Cardiac fibroblast (primary cell): ENCODE measurements at regions not wholly inside any gene's neighbourhood (a gene's known extent, or its start where the extent isn't known, plus 50 kb on each side); places are given as distances from the start of the nearest gene placed in this dataset.
"Not testable (repeated sequence)": the region's sequence is repeated elsewhere in the genome, so short reads cannot be mapped to it uniquely, and the experiment has no call there.

Experiments used
- DNase-seq, 2 donors: peaks; one replicate each; pipeline versions ENCODE4 v3.0.0 to v3.0.0-alpha.2; 2010; ENCODE audit warnings: low read depth in 2 of 2
- H3K4me3 ChIP-seq, 2 donors: replicated peaks in 1 of 2; 1 replicate in 1 of 2; 2 replicates in 1 of 2; pipeline ENCODE4 v1.5.1; 2011; ENCODE audit warnings: low read depth in 2 of 2, low read length in 2 of 2, mild to moderate bottlenecking in 2 of 2, moderate library complexity in 1 of 2
- TF ChIP-seq, protein P1 (sequence below): IDR thresholded peaks from one replicate; pipeline ENCODE4 v1.5.1; 2011; ENCODE audit warnings: low read depth, mild to moderate bottlenecking, low read length, inconsistent platforms

DNA sequence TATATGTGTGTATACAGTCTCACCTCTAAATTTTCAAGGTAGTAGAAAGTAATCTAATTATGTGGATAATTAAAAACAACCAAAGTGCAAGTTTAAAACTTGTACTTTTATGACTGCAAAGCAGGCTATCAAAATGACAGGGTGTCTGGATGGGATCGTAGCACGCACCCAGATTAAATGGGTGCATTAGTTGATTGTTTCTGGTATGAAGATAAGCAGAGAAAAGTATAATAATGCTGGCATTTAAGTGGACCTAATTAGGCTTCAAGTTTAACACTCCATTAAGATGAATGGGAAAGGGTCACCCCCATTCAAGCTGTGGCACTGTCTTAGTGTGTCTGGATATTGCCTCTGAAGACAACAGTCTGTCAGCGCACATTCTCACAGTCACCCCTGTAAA lies 124.6 kb upstream of the ZEB2 start:
- no peak overlapping the region for H3K4me3 ChIP-seq
- TF ChIP-seq, protein P1, sequence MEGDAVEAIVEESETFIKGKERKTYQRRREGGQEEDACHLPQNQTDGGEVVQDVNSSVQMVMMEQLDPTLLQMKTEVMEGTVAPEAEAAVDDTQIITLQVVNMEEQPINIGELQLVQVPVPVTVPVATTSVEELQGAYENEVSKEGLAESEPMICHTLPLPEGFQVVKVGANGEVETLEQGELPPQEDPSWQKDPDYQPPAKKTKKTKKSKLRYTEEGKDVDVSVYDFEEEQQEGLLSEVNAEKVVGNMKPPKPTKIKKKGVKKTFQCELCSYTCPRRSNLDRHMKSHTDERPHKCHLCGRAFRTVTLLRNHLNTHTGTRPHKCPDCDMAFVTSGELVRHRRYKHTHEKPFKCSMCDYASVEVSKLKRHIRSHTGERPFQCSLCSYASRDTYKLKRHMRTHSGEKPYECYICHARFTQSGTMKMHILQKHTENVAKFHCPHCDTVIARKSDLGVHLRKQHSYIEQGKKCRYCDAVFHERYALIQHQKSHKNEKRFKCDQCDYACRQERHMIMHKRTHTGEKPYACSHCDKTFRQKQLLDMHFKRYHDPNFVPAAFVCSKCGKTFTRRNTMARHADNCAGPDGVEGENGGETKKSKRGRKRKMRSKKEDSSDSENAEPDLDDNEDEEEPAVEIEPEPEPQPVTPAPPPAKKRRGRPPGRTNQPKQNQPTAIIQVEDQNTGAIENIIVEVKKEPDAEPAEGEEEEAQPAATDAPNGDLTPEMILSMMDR: no peak
- DNase-seq: no peak

DNA sequence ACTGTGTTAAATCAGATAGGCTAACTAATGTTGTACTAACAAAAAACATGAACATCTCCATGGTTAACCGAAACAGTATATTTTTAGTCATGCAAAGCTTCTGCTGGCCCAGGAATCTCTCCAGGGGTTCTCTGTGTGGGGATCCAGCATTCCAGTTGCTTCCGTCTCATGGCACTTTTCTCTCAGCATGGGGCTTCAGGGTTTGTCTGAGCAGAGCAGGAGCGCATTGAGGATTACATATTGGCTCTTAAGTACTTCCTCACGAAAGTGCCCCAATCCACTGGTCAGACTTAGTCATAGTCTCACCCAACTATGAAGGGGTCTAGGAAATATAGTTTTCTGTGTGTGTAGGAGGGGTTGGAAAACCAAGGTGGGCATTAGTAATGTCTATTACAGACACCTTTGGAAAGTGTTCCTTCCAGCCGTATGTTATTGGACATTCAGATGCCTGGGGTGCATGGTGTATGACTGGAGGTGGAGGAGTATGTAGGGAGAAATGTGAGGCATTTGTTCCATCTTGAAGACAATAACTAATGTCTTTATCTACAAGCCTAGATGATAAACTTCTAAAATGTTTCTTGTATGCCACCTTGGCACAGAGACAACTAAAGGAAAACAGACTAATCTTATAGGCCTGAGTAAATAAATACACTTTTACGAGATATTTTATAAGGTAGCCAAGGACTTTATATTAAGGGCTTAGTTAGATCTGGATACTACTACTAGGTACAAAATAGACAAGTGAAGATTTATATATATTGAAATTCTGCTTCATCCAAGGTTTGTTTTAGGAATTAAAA lies 123.8 kb upstream of the ZEB2 start:
- H3K4me3 ChIP-seq: no peak overlapping the region
- TF ChIP-seq, protein P1: no peak
- no peak for DNase-seq

DNA sequence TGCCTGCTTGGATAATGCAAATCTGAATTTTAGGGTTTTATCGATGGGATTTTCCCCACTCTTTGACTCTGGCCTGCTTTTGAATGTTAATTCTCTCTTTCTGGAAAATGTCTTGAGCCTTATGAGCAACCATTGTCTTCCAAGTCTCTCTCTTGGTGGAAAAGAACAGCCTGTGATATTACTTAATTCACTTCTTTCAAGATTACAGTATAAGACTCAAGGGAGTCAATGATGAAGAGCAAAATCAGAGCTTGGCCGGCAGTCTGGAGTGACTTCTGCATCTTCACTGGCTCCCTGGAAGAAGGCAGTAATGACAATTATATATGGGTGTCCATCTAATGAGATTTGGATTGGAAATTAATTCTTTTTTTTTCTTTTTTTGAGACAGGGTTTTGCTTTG lies 122.9 kb upstream of the ZEB2 start:
- no peak for DNase-seq
- TF ChIP-seq, protein P1: no peak
- H3K4me3 ChIP-seq: no peak overlapping the region

GRCh38 chr2:144642131-144642530 lies 122.2 kb upstream of the ZEB2 start:
- TF ChIP-seq, protein P1: no peak
- H3K4me3 ChIP-seq: no peak overlapping the region
- no peak for DNase-seq

- H3K4me3 ChIP-seq, DNase-seq: not testable (repeated sequence)
Observed at GRCh38 chr2:144638250-144638649, 118.3 kb upstream of the ZEB2 start.

GRCh38 chr2:144636860-144637259 lies 116.9 kb upstream of the ZEB2 start:
- not testable (repeated sequence) for DNase-seq

DNA sequence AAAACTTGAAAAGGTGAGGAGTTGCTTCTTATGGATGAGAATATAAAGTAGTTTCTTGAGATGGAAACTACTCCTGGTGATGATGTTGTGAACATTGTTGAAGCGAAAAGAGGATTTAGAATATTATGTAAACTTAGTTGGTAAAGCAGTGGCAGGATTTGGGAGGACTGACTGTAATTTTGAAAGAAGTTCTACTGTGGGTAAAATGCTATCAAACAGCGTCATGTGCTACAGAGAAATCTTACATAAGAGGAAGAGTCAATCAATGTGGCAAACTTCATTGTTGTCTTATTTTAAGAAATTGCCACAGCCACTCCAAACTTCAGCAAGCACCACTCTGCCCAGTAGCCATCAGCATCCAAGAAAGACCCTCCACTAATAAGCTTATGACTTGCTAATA lies 112.9 kb upstream of the ZEB2 start:
- TF ChIP-seq, protein P1: no peak
- no peak for DNase-seq
- H3K4me3 ChIP-seq: no peak overlapping the region

More at GRCh38 chr2:144636860-144637259, 116.9 kb upstream of the ZEB2 start:
- not testable (repeated sequence) for H3K4me3 ChIP-seq

GRCh38 chr2:144631636-144632035 lies 111.7 kb upstream of the ZEB2 start:
- DNase-seq: no peak
- TF ChIP-seq, protein P1: no peak
- no peak overlapping the region for H3K4me3 ChIP-seq
